LNCaP clone FGC (cell line): ENCODE measurements at regions not wholly inside any gene's neighbourhood (a gene's known extent, or its start where the extent isn't known, plus 50 kb on each side); places are given as distances from the start of the nearest gene placed in this dataset.

Experiments used
- DNase-seq: peaks from one replicate; pipeline ENCODE4 v3.0.0-alpha.2; 2011; ENCODE audit warnings: low read depth
- H3K4me3 ChIP-seq: 2 replicates; pipeline ENCODE4 v1.5.1; 2011; ENCODE audit warnings: mild to moderate bottlenecking, low read depth, low read length, control low read depth
- CTCF ChIP-seq: IDR thresholded peaks from 2 replicates; pipeline ENCODE4 v1.5.1; 2012; ENCODE audit warnings: mild to moderate bottlenecking; ENCODE audit not compliant: control insufficient read depth, insufficient read depth; ENCODE audit errors: extremely low read depth

- no peak for TF ChIP-seq CTCF
- DNase-seq = no peak
- H3K4me3 ChIP-seq = no peak overlapping the region
Observed at GRCh38 chr18:57220480-57220879, 73.6 kb downstream of the BOD1L2 start.

- TF ChIP-seq CTCF = no peak
- DNase-seq = no peak
- H3K4me3 ChIP-seq = no peak overlapping the region
Observed at GRCh38 chr18:57220930-57221483, 74.1 kb downstream of the BOD1L2 start.

GRCh38 chr18:57223144-57223870 lies 76.4 kb downstream of the BOD1L2 start:
- no peak overlapping the region for H3K4me3 ChIP-seq
- TF ChIP-seq CTCF = no peak
- DNase-seq = no peak

GRCh38 chr18:57230861-57231585 lies 84.1 kb downstream of the BOD1L2 start:
- no peak overlapping the region for H3K4me3 ChIP-seq
- TF ChIP-seq CTCF = no peak
- no peak for DNase-seq

- H3K4me3 ChIP-seq = no peak overlapping the region
- TF ChIP-seq CTCF = no peak
- no peak for DNase-seq
Observed at GRCh38 chr18:57231864-57232263, 85.0 kb downstream of the BOD1L2 start.

GRCh38 chr18:57234346-57234745 lies 87.5 kb downstream of the BOD1L2 start:
- no peak for DNase-seq
- TF ChIP-seq CTCF = no peak
- H3K4me3 ChIP-seq = no peak overlapping the region
